A673 (cell line): ENCODE measurements at regions not wholly inside any gene's neighbourhood (a gene's known extent, or its start where the extent isn't known, plus 50 kb on each side); places are given as distances from the start of the nearest gene placed in this dataset.

ENCODE experiments used
- BruUV-seq: library from RNA; stranded (reverse); fragments of 400-500 nt; replicated peaks from 2 replicates; lab custom pipeline; 2021; lab: Mats Ljungman, UMichigan
- CTCF ChIA-PET: fragments of 300-600 bp; sonication (Branson Sonifier 250); formaldehyde crosslinking; loops from one replicate; lab custom pipeline; 2022; ENCODE audit warnings: antibody characterized with exemption; lab: Charles Lee
- POLR2A ChIA-PET: fragments of 300-600 bp; sonication (Branson Sonifier 250); formaldehyde crosslinking; loops from one replicate; lab custom pipeline; 2022; ENCODE audit warnings: antibody characterized with exemption; ENCODE audit not compliant: low non-redundant PET; lab: Charles Lee
- DNase-seq: peaks from one replicate; pipeline ENCODE4 v3.0.0-alpha.2; 2015; ENCODE audit warnings: low spot score
- H3K27ac ChIP-seq: fragments of 200-600 bp; sonication (generic); 2 replicates; pipeline ENCODE4 v1.5.1; 2016; ENCODE audit warnings: mixed run types, low read depth, mild to moderate bottlenecking, mixed read lengths, antibody characterized with exemption, low read length; ENCODE audit not compliant: poor library complexity, severe bottlenecking
- H3K27me3 ChIP-seq: fragments of 200-600 bp; sonication (generic); replicated peaks from 2 replicates; pipeline ENCODE4 v1.6.1; 2017; ENCODE audit warnings: mixed run types, low read depth, mild to moderate bottlenecking, mixed read lengths, antibody characterized with exemption, low read length; ENCODE audit not compliant: insufficient read depth, poor library complexity
- H3K36me3 ChIP-seq: fragments of 200-600 bp; sonication (generic); 2 replicates; pipeline ENCODE4 v1.6.1; 2016; ENCODE audit warnings: mixed run types, mild to moderate bottlenecking, mixed read lengths, antibody characterized with exemption, low read length; ENCODE audit not compliant: insufficient read depth, poor library complexity, severe bottlenecking
- H3K4me1 ChIP-seq: fragments of 200-600 bp; sonication (generic); 2 replicates; pipeline ENCODE4 v1.6.1; 2017; ENCODE audit warnings: mixed run types, mild to moderate bottlenecking, mixed read lengths, antibody characterized with exemption, low read length; ENCODE audit not compliant: insufficient read depth, poor library complexity, severe bottlenecking
- H3K4me3 ChIP-seq: fragments of 200-600 bp; sonication (generic); 2 replicates; pipeline ENCODE4 v1.5.1; 2016; ENCODE audit warnings: low read depth, mixed run types, mild to moderate bottlenecking, mixed read lengths, low read length; ENCODE audit not compliant: poor library complexity, severe bottlenecking
- H3K9me3 ChIP-seq: fragments of 200-600 bp; sonication (generic); 2 replicates; pipeline ENCODE4 v1.6.1; 2016; ENCODE audit warnings: mixed run types, low read depth, mild to moderate bottlenecking, mixed read lengths, antibody characterized with exemption, low read length; ENCODE audit not compliant: poor library complexity, severe bottlenecking
- CTCF ChIP-seq: fragments of 300-800, 200-600 bp; sonication (generic); conservative IDR thresholded peaks from 2 replicates; pipeline ENCODE4 v1.5.1; 2017; ENCODE audit warnings: low read depth, mild to moderate bottlenecking, antibody characterized with exemption, low read length, moderate library complexity, mixed read lengths
- EZH2 ChIP-seq: fragments of 200-600 bp; sonication (generic); IDR thresholded peaks from 2 replicates; pipeline ENCODE4 v1.6.1; 2017; ENCODE audit warnings: borderline replicate concordance, low read depth, mild to moderate bottlenecking, mixed read lengths, antibody characterized with exemption, low read length; ENCODE audit not compliant: poor library complexity, severe bottlenecking
- intact Hi-C: fragments of 100-400 bp; cut with micrococcal nuclease; formaldehyde crosslinking; loops from one replicate; pipeline ENCODE4 v1.10.0; 2022; ENCODE audit not compliant: unreplicated experiment

GRCh38 chr7:110187877-110188554 lies 902.9 kb upstream of the LRRN3 start:
- no peak for TF ChIP-seq CTCF
- no peak for TF ChIP-seq EZH2
- no peak overlapping the region for H3K27ac ChIP-seq
- H3K36me3 ChIP-seq: no peaks in the 10 kb centered on the region
- DNase-seq: no peak
- no TSS peak for BruUV-seq
- H3K9me3 ChIP-seq: no peaks in the 10 kb centered on the region
- H3K4me1 ChIP-seq: no peaks in the 10 kb centered on the region
- intact Hi-C loops: no loop called here
- no peak overlapping the region for H3K4me3 ChIP-seq
- POLR2A ChIA-PET: no interaction called here
- CTCF ChIA-PET: no interaction called here
- H3K27me3 ChIP-seq: no peaks in the 10 kb centered on the region

GRCh38 chr7:110204527-110204926 lies 886.4 kb upstream of the LRRN3 start:
- BruUV-seq: no TSS peak
- Histone ChIP-seq H3K4me1 (peaks cover 6% of the 10 kb centered on the region), H3K27ac (no peak overlapping the region), H3K36me3 (no peaks in the 10 kb centered on the region), H3K4me3 (no peak overlapping the region), H3K9me3 (no peaks in the 10 kb centered on the region), H3K27me3 (no peaks in the 10 kb centered on the region)
- TF ChIP-seq CTCF: no peak
- TF ChIP-seq EZH2: no peak
- POLR2A ChIA-PET: no interaction called here
- intact Hi-C loops: no loop called here
- CTCF ChIA-PET: no interaction called here
- DNase-seq: no peak

GRCh38 chr7:110205899-110206298 lies 885.0 kb upstream of the LRRN3 start:
- Histone ChIP-seq H3K36me3 (no peaks in the 10 kb centered on the region), H3K4me1 (peaks cover 6% of the 10 kb centered on the region), H3K4me3 (no peak overlapping the region), H3K9me3 (no peaks in the 10 kb centered on the region), H3K27me3 (no peaks in the 10 kb centered on the region), H3K27ac (no peak overlapping the region)
- BruUV-seq: no TSS peak
- CTCF ChIA-PET: no interaction called here
- intact Hi-C loops: no loop called here
- POLR2A ChIA-PET: no interaction called here
- TF ChIP-seq CTCF (no peak), EZH2 (no peak)
- DNase-seq: peak; percentile 4
